ENCODE measurements at regions not wholly inside any gene's neighbourhood (a gene's known extent, or its start where the extent isn't known, plus 50 kb on each side); places are given as distances from the start of the nearest gene placed in this dataset.

DNA sequence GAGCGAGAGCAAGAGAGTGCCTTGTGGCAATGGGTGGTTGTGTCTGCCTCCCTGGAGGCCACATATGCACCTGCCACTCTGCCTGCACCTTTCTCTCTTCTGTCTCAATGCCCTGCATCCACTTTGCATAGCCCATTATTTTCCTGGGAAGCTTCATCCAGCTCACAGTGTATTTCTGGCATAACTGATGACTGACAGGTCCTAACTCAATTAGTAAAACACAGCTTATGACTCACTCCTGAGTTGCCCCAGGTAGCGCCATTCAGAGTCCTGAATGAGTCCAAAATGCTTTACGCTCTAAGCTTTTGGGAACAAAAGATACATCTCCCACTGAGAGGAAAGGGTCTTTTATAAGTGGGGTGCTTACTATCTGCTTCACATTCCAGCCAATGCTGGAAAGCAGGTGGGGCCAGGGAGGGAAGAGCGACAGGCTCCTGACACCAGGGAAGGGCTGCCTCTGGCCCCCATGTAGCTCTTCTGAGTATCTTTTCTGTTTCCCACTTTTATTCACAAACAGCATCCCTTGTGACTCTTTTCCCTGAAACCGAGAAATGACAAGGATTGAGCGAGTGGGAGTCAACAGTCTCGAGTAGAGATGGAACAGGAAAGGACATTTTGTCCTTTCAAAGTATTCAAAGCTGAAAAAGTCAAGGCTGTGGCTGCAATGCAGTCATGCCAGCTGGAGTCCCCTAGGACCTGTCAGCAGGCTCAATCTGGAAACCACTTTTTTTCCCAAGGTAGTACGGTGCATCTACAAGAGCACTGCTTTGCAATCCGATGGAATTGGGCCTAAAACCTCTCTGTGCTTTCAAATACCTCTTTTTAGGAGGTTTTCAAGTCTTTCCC, 479.3 kb upstream of the PODXL start:
- no peak for FAIRE-seq
- no peak overlapping the region for H3K27ac ChIP-seq (ENCODE audit: insufficient read depth, low read depth, low read length)
- H3K36me3 ChIP-seq (ENCODE audit: control insufficient read depth in 2 of 2, extremely low read depth in 1 of 2, insufficient read depth in 2 of 2, low read length in 2 of 2), result no peaks in the 10 kb centered on the region
- intact Hi-C loops (cut with micrococcal nuclease), result no loop called here
- no peak overlapping the region for H2AFZ ChIP-seq (ENCODE audit: low read depth, low read length)
- H3K4me1 ChIP-seq (ENCODE audit: control insufficient read depth, extremely low read depth, insufficient read depth, low read length), result no peaks in the 10 kb centered on the region
- H3K79me2 ChIP-seq (ENCODE audit: control insufficient read depth, insufficient read depth, low read length), result no peaks in the 10 kb centered on the region
- H3K9ac ChIP-seq (replicated peaks; ENCODE audit: extremely low read depth, insufficient read depth, low read length), result no peak overlapping the region
- ChIA-PET POLR2A (no interaction called here), CTCF (interaction anchor here (1.3 to 1.5 kb wide), 2 partner anchors 12 to 14 kb away, joined by 3 to 4 read pairs; no protein-coding TSS in a partner anchor)
- no peaks in the 10 kb centered on the region for H4K20me1 ChIP-seq (replicated peaks; ENCODE audit: control insufficient read depth, extremely low read depth, insufficient read depth, low read length)
- DNase-seq (ENCODE audit: low read depth, low spot score), result no peak
- H3K9me1 ChIP-seq (replicated peaks; ENCODE audit: control insufficient read depth, extremely low read depth, insufficient read depth, low read length), result no peaks in the 10 kb centered on the region
- BruUV-seq (replicated peaks), result no TSS peak
- H3K9me3 ChIP-seq (replicated peaks; ENCODE audit: control insufficient read depth, insufficient read depth, low read length), result no peaks in the 10 kb centered on the region
- H3K4me2 ChIP-seq (ENCODE audit: insufficient read depth, low read length), result no peak overlapping the region
- peaks cover 5 to 12% of the 10 kb centered on the region in 2 experiments for H3K27me3 ChIP-seq (ENCODE audit: control insufficient read depth in 2 of 2, insufficient read depth in 2 of 2, low read length in 2 of 2)
- no peak for TF ChIP-seq EZH2 (IDR thresholded peaks at IDR 0.05; ENCODE audit: borderline replicate concordance, low read depth, low read length, severe bottlenecking)
- TF ChIP-seq FOS (IDR thresholded peaks at IDR 0.05; ENCODE audit: borderline replicate concordance, insufficient read depth, low read length), result no peak
- no peak for TF ChIP-seq GATA2 (IDR thresholded peaks at IDR 0.05; ENCODE audit: insufficient read depth, insufficient read length, low read depth, low read length)
- H3K4me3 ChIP-seq (replicated peaks in 1 of 3; ENCODE audit: insufficient read depth in 1 of 3, low read depth in 1 of 3, low read length in 3 of 3), result no peak overlapping the region
- dilution Hi-C loops (cut with MboI; ENCODE audit: extremely low pct_ligation_motif_present, low sequenced_read_pairs), result no loop called here

DNA sequence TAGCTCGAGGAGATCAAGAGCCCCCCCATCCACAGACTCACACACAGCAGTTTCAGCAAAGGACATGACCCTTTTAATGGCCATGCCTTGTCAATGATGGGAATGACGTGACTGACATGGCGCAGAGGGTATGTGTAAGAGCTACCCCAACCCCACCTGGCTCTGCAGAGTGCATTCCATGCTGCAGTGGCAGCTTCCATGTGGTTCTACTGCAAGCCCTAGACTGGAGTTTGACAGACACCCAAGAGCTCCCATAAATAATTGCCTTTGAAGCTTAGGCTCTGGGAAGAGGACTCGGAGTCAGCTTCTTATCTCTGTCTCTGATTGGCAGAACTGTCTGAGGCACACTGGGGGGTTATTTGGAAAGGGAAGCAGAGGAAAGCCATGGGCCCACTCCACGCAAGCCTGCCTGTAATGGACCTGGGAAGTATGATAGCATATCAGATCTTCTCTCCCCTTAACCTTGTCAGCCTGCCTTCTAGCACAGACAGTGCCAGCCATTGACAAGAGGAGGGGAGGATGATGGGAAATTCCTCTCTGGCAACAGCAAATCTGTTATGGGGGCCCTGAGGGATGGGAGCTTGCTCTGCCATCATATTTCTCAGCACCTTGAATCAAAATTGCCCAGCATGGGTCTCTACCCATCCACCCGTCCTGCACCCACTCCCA, 478.5 kb upstream of the PODXL start:
- DNase-seq (ENCODE audit: low read depth, low spot score) (no peak), FAIRE-seq (no peak)
- H3K4me2 ChIP-seq (ENCODE audit: insufficient read depth, low read length), result no peak overlapping the region
- no peaks in the 10 kb centered on the region for H3K9me1 ChIP-seq (replicated peaks; ENCODE audit: control insufficient read depth, extremely low read depth, insufficient read depth, low read length)
- H3K79me2 ChIP-seq (ENCODE audit: control insufficient read depth, insufficient read depth, low read length), result no peaks in the 10 kb centered on the region
- POLR2A ChIA-PET, result no interaction called here
- no peaks in the 10 kb centered on the region for H4K20me1 ChIP-seq (replicated peaks; ENCODE audit: control insufficient read depth, extremely low read depth, insufficient read depth, low read length)
- TF ChIP-seq POLR2A (IDR thresholded peaks at IDR 0.05; ENCODE audit: low read depth, low read length) (no peak), JUN (IDR thresholded peaks at IDR 0.05; ENCODE audit: borderline replicate concordance, insufficient read depth, insufficient read length, low read depth) (no peak), EZH2 (IDR thresholded peaks at IDR 0.05; ENCODE audit: borderline replicate concordance, low read depth, low read length, severe bottlenecking) (no peak), GATA2 (IDR thresholded peaks at IDR 0.05; ENCODE audit: insufficient read depth, insufficient read length, low read depth, low read length) (no peak), POLR2AphosphoS5 (IDR thresholded peaks at IDR 0.05; ENCODE audit: insufficient read depth, low read depth, low read length) (no peak), MAX (IDR thresholded peaks at IDR 0.05; ENCODE audit: insufficient read depth, insufficient read length) (no peak), MYC (IDR thresholded peaks at IDR 0.05; ENCODE audit: low read depth, low read length) (no peak), FOS (IDR thresholded peaks at IDR 0.05; ENCODE audit: borderline replicate concordance, insufficient read depth, low read length) (no peak)
- TF ChIP-seq, protein P1, sequence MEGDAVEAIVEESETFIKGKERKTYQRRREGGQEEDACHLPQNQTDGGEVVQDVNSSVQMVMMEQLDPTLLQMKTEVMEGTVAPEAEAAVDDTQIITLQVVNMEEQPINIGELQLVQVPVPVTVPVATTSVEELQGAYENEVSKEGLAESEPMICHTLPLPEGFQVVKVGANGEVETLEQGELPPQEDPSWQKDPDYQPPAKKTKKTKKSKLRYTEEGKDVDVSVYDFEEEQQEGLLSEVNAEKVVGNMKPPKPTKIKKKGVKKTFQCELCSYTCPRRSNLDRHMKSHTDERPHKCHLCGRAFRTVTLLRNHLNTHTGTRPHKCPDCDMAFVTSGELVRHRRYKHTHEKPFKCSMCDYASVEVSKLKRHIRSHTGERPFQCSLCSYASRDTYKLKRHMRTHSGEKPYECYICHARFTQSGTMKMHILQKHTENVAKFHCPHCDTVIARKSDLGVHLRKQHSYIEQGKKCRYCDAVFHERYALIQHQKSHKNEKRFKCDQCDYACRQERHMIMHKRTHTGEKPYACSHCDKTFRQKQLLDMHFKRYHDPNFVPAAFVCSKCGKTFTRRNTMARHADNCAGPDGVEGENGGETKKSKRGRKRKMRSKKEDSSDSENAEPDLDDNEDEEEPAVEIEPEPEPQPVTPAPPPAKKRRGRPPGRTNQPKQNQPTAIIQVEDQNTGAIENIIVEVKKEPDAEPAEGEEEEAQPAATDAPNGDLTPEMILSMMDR (IDR thresholded peaks at IDR 0.05; ENCODE audit: extremely low read depth in 1 of 2, insufficient read depth in 1 of 2, low read depth in 1 of 2, low read length in 2 of 2), result no peak
- no peak overlapping the region for H3K9ac ChIP-seq (replicated peaks; ENCODE audit: extremely low read depth, insufficient read depth, low read length)
- CTCF ChIA-PET, result interaction anchor here (1.3 to 1.5 kb wide), 2 partner anchors 13 to 14 kb away, joined by 3 to 4 read pairs; no protein-coding TSS in a partner anchor
- peaks cover 5 to 12% of the 10 kb centered on the region in 2 experiments for H3K27me3 ChIP-seq (ENCODE audit: control insufficient read depth in 2 of 2, insufficient read depth in 2 of 2, low read length in 2 of 2)
- BruUV-seq (replicated peaks), result no TSS peak
- no peak overlapping the region for H2AFZ ChIP-seq (ENCODE audit: low read depth, low read length)
- dilution Hi-C loops (cut with MboI; ENCODE audit: extremely low pct_ligation_motif_present, low sequenced_read_pairs), result no loop called here
- intact Hi-C loops (cut with micrococcal nuclease), result no loop called here
- no peaks in the 10 kb centered on the region for H3K4me1 ChIP-seq (ENCODE audit: control insufficient read depth, extremely low read depth, insufficient read depth, low read length)
- H3K9me3 ChIP-seq (replicated peaks; ENCODE audit: control insufficient read depth, insufficient read depth, low read length), result no peaks in the 10 kb centered on the region
- no peak overlapping the region for H3K27ac ChIP-seq (ENCODE audit: insufficient read depth, low read depth, low read length)
- no peaks in the 10 kb centered on the region for H3K36me3 ChIP-seq (ENCODE audit: control insufficient read depth in 2 of 2, extremely low read depth in 1 of 2, insufficient read depth in 2 of 2, low read length in 2 of 2)
- no peak overlapping the region for H3K4me3 ChIP-seq (replicated peaks in 1 of 3; ENCODE audit: insufficient read depth in 1 of 3, low read depth in 1 of 3, low read length in 3 of 3)
